GM19463 (cell line): ENCODE measurements at regions not wholly inside any gene's neighbourhood (a gene's known extent, or its start where the extent isn't known, plus 50 kb on each side); places are given as distances from the start of the nearest gene placed in this dataset.

Experiments
- ATAC-seq: cut with Tn5 transposase; IDR thresholded peaks from one replicate; pipeline ENCODE4 v1.9.1; 2021; ENCODE audit warnings: mild to moderate bottlenecking, moderate library complexity; ENCODE audit not compliant: unreplicated experiment

- ATAC-seq: no peak
These were observed 279.2 kb upstream of the IRX2 start for GRCh38 chr5:3030511-3031165.

GRCh38 chr5:3029396-3029795 lies 277.9 kb upstream of the IRX2 start:
- no peak for ATAC-seq

GRCh38 chr5:3027866-3028635 lies 276.6 kb upstream of the IRX2 start:
- ATAC-seq: no peak

- no peak for ATAC-seq
These were observed 275.8 kb upstream of the IRX2 start for GRCh38 chr5:3027185-3027865.

GRCh38 chr5:3026651-3027050 lies 275.2 kb upstream of the IRX2 start:
- ATAC-seq: no peak

GRCh38 chr5:3026099-3026498 lies 274.6 kb upstream of the IRX2 start:
- ATAC-seq: no peak

- no peak for ATAC-seq
These were observed 273.9 kb upstream of the IRX2 start for GRCh38 chr5:3025392-3025791.

GRCh38 chr5:3024976-3025375 lies 273.5 kb upstream of the IRX2 start:
- no peak for ATAC-seq

- ATAC-seq: no peak
These were observed 273.1 kb upstream of the IRX2 start for GRCh38 chr5:3024554-3024953.

- no peak for ATAC-seq
These were observed 272.6 kb upstream of the IRX2 start for GRCh38 chr5:3024126-3024525.

- no peak for ATAC-seq
These were observed 272.2 kb upstream of the IRX2 start for GRCh38 chr5:3023656-3024055.

GRCh38 chr5:3022665-3023064 lies 271.2 kb upstream of the IRX2 start:
- no peak for ATAC-seq

- ATAC-seq: no peak
These were observed 268.9 kb upstream of the IRX2 start for GRCh38 chr5:3020426-3020825.

GRCh38 chr5:3019045-3019444 lies 267.6 kb upstream of the IRX2 start:
- ATAC-seq: no peak

GRCh38 chr5:3011764-3012017 lies 260.2 kb upstream of the IRX2 start:
- no peak for ATAC-seq

GRCh38 chr5:3010953-3011763 lies 259.7 kb upstream of the IRX2 start:
- no peak for ATAC-seq

- no peak for ATAC-seq
These were observed 258.9 kb upstream of the IRX2 start for GRCh38 chr5:3010301-3010952.

- ATAC-seq: no peak
These were observed 258.1 kb upstream of the IRX2 start for GRCh38 chr5:3009605-3010004.

- no peak for ATAC-seq
These were observed 256.1 kb upstream of the IRX2 start for GRCh38 chr5:3007577-3007976.

GRCh38 chr5:3006961-3007551 lies 255.6 kb upstream of the IRX2 start:
- no peak for ATAC-seq

GRCh38 chr5:3006526-3006925 lies 255.0 kb upstream of the IRX2 start:
- ATAC-seq: no peak
